ENCODE measurements at regions not wholly inside any gene's neighbourhood (a gene's known extent, or its start where the extent isn't known, plus 50 kb on each side); places are given as distances from the start of the nearest gene placed in this dataset.

DNA sequence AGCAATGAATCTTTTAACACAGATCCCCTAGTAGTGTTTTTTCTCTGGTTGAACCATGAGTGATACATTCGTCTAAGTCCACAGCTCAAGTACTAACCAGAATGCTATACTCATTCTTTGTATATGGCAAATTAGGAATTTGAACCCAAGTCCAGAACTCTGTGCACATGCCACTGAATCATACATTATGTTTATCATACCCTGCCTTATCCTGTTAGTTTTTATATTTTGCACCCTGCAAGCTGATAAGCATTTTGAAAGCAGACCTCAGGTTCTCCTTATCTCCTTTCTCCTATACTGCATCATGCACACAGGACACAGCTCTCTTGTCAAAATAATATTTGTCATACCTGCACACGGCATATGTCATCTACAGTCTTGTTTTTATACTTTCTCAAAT, 54.6 kb upstream of the ELL2 start:
- no peak for DNase-seq (ENCODE audit: extremely low spot score)
- ChIA-PET POLR2A (no interaction called here), CTCF (interaction anchor here (1.1 to 1.8 kb wide), 2 partner anchors 12 to 14 kb away, joined by 4 to 5 read pairs; no protein-coding TSS in a partner anchor)
- TF ChIP-seq, protein P1, sequence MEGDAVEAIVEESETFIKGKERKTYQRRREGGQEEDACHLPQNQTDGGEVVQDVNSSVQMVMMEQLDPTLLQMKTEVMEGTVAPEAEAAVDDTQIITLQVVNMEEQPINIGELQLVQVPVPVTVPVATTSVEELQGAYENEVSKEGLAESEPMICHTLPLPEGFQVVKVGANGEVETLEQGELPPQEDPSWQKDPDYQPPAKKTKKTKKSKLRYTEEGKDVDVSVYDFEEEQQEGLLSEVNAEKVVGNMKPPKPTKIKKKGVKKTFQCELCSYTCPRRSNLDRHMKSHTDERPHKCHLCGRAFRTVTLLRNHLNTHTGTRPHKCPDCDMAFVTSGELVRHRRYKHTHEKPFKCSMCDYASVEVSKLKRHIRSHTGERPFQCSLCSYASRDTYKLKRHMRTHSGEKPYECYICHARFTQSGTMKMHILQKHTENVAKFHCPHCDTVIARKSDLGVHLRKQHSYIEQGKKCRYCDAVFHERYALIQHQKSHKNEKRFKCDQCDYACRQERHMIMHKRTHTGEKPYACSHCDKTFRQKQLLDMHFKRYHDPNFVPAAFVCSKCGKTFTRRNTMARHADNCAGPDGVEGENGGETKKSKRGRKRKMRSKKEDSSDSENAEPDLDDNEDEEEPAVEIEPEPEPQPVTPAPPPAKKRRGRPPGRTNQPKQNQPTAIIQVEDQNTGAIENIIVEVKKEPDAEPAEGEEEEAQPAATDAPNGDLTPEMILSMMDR (IDR thresholded peaks at IDR 0.05; ENCODE audit: control extremely low read depth, extremely low read depth, low read depth, missing control alignments) = no peak

- no peak for DNase-seq (ENCODE audit: extremely low spot score)
- ChIA-PET CTCF (interaction anchor here (1.1 to 1.8 kb wide), 3 partner anchors 12 to 39 kb away, joined by 3 to 5 read pairs (median 4); no protein-coding TSS in a partner anchor), POLR2A (no interaction called here)
- TF ChIP-seq, protein P1 (IDR thresholded peaks at IDR 0.05; ENCODE audit: control extremely low read depth, extremely low read depth, low read depth, missing control alignments) = no peak
Observed at GRCh38 chr5:96015709-96016108, 54.1 kb upstream of the ELL2 start.

GRCh38 chr5:96014395-96014794, 52.7 kb upstream of the ELL2 start:
- ChIA-PET CTCF (interaction anchor here (0.9 to 1.8 kb wide), 4 partner anchors 8 to 40 kb away, joined by 3 to 5 read pairs (median 3); no protein-coding TSS in a partner anchor), POLR2A (no interaction called here)
- TF ChIP-seq, protein P1 (IDR thresholded peaks at IDR 0.05; ENCODE audit: control extremely low read depth, extremely low read depth, low read depth, missing control alignments) = no peak
- DNase-seq (ENCODE audit: extremely low spot score) = no peak

DNA sequence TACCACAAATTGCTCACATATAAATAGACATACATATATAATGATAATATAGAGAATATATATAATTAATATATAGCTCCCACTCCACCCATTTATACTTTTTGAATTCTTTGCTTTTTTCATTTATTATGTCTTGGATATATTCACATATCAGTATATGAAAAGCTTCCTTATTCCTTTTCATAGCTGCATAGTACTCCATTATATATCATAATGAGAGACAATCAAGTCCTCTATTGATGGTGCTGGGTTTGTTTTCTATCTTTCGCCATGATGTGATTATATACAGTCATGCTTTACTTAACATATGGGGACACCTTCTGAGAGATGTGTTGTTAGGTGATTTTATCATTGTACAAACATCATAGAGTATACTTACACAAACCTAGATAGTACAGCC, 51.6 kb upstream of the ELL2 start:
- DNase-seq (ENCODE audit: extremely low spot score) = no peak
- ChIA-PET POLR2A (no interaction called here), CTCF (interaction anchor here (1.3 to 1.5 kb wide), 2 partner anchors 18 to 24 kb away, joined by 3 to 4 read pairs; no protein-coding TSS in a partner anchor)
- TF ChIP-seq, protein P1 (IDR thresholded peaks at IDR 0.05; ENCODE audit: control extremely low read depth, extremely low read depth, low read depth, missing control alignments) = no peak

GRCh38 chr5:96012399-96012798, 50.7 kb upstream of the ELL2 start:
- ChIA-PET POLR2A (no interaction called here), CTCF (interaction anchor here (1.3 to 1.5 kb wide), 2 partner anchors 17 to 25 kb away, joined by 3 to 4 read pairs; no protein-coding TSS in a partner anchor)
- DNase-seq (ENCODE audit: extremely low spot score) = no peak
- TF ChIP-seq, protein P1 (IDR thresholded peaks at IDR 0.05; ENCODE audit: control extremely low read depth, extremely low read depth, low read depth, missing control alignments) = no peak
